Prostate gland (tissue), 2 donors: ENCODE measurements at regions not wholly inside any gene's neighbourhood (a gene's known extent, or its start where the extent isn't known, plus 50 kb on each side); places are given as distances from the start of the nearest gene placed in this dataset.

Experiments
- CTCF ChIP-seq, 4 experiments: fragments of 200-600 bp in 2 of 4; fragments of 450-650 bp in 2 of 4; sonication (generic) in 2 of 4; IDR thresholded peaks; 1 replicate in 3 of 4; 2 replicates in 1 of 4; pipeline ENCODE4 v1.5.1; 2016 to 2019; ENCODE audit warnings: antibody characterized with exemption in 4 of 4, mild to moderate bottlenecking in 2 of 4, moderate library complexity in 2 of 4
- POLR2A ChIP-seq: fragments of 450-650 bp; IDR thresholded peaks from one replicate; pipeline ENCODE4 v1.6.1; 2016; ENCODE audit warnings: antibody characterized with exemption, mild to moderate bottlenecking

DNA sequence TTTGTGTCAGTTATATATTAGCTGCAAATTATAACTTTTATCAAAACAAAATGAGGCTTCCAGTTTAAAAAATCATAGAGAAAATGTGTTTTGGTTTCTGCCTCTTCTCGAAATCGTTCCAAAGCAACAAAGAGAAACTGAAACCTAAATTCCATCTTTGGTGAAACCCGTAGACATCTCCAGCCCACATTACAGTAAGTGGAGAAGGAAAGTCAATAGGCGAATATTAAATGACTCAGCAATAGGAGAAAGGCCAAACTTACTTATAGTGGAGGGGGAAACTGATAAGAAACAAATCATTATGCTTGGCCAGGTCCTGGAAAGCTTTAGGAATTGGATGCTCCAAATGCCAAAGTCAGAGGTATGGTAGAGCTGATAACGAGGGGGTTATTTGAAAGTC, 103.0 kb upstream of the SHISA6 start:
- TF ChIP-seq POLR2A (no peak), CTCF (IDR thresholded peaks at IDR 0.05) (no peak)
